A549 (cell line): ENCODE measurements at regions not wholly inside any gene's neighbourhood (a gene's known extent, or its start where the extent isn't known, plus 50 kb on each side); places are given as distances from the start of the nearest gene placed in this dataset.

Source experiments
- ATAC-seq, 2 experiments: fragments of 200-7000 bp in 1 of 2; fragments of >200 bp in 1 of 2; cut with Nextera tagmentation in 1 of 2; cut with Tn5 transposase in 1 of 2; 3 replicates each; pipeline versions ENCODE4 v1.8.0 to v1.9.1; 2018 to 2020; ENCODE audit warnings: mild to moderate bottlenecking in 1 of 2, moderate library complexity in 1 of 2
- CTCF ChIA-PET: fragments of 300-600 bp; sonication (Branson Sonifier 250); formaldehyde crosslinking; extraction: SDS; loops from one replicate; lab custom pipeline; 2021; ENCODE audit warnings: antibody characterized with exemption, inconsistent platforms; lab: Yijun Ruan, JAX
- POLR2A ChIA-PET: fragments of 350-600 bp; formaldehyde crosslinking; extraction: SDS; loops from one replicate; lab custom pipeline; 2021; ENCODE audit warnings: antibody characterized with exemption, inconsistent platforms; lab: Yijun Ruan, JAX
- DNase-seq, 2 experiments: peaks; one replicate each; pipeline versions ENCODE4 v3.0.0 to v3.0.0-alpha.2; 2011 to 2016; ENCODE audit warnings: low read depth in 1 of 2, low spot score in 1 of 2
- FAIRE-seq: peaks from 2 replicates; lab custom pipeline; 2011; peaks lifted over from hg19 to GRCh38; lab: Jason Lieb, UNC
- H3K27ac ChIP-seq, 2 experiments: fragments of >200 bp; sonication (Bioruptor Twin); formaldehyde crosslinking; 3 replicates each; pipeline ENCODE4 v1.5.1; 2016 to 2017
- H3K4me1 ChIP-seq: fragments of >200 bp; sonication (Bioruptor Twin); formaldehyde crosslinking; 3 replicates; pipeline ENCODE4 v1.6.1; 2016
- H3K4me2 ChIP-seq: fragments of >200 bp; sonication (Bioruptor Twin); formaldehyde crosslinking; 3 replicates; pipeline ENCODE4 v1.6.1; 2016
- H3K4me3 ChIP-seq: fragments of >200 bp; sonication (Bioruptor Twin); formaldehyde crosslinking; 3 replicates; pipeline ENCODE4 v1.5.1; 2016
- H3K9me3 ChIP-seq: fragments of >200 bp; sonication (Bioruptor Twin); formaldehyde crosslinking; 3 replicates; pipeline ENCODE4 v1.6.1; 2016
- BHLHE40 ChIP-seq: IDR thresholded peaks from 2 replicates; pipeline ENCODE4 v1.6.1; 2012; ENCODE audit warnings: low read depth, low read length, inconsistent platforms
- CBX8 ChIP-seq: fragments of 200-600 bp; sonication (generic); IDR thresholded peaks from 2 replicates; pipeline ENCODE4 v1.6.1; 2016
- CHD2 ChIP-seq: fragments of 150-350 bp; IDR thresholded peaks from 2 replicates; pipeline ENCODE4 v1.6.1; 2014; ENCODE audit warnings: low read length; ENCODE audit not compliant: partially characterized antibody
- CHD4 ChIP-seq: fragments of 200-600 bp; sonication (generic); IDR thresholded peaks from 2 replicates; pipeline ENCODE4 v1.6.1; 2016; ENCODE audit warnings: antibody characterized with exemption, mild to moderate bottlenecking, borderline replicate concordance
- EHF ChIP-seq: fragments of 250-450 bp; sonication (Bioruptor Pico); IDR thresholded peaks from 2 replicates; pipeline ENCODE4 v1.5.0; 2020; ENCODE audit warnings: mild to moderate bottlenecking
- EP300 ChIP-seq, 2 experiments: fragments of >200 bp; sonication (Bioruptor Twin); formaldehyde crosslinking; IDR thresholded peaks; 2 replicates in 1 of 2; 3 replicates in 1 of 2; pipeline ENCODE4 v1.6.1; 2016 to 2017
- ESRRA ChIP-seq: fragments of 150-350 bp; IDR thresholded peaks from 2 replicates; pipeline ENCODE4 v1.6.1; 2014; ENCODE audit warnings: mild to moderate bottlenecking, low read length, borderline replicate concordance
- FOSB ChIP-seq: fragments of 250-450 bp; sonication (Bioruptor Pico); IDR thresholded peaks from 2 replicates; pipeline ENCODE4 v1.5.0; 2020; ENCODE audit warnings: mild to moderate bottlenecking, moderate library complexity
- HOXA7 ChIP-seq: fragments of 250-450 bp; sonication (Bioruptor Pico); IDR thresholded peaks from 2 replicates; pipeline ENCODE4 v1.5.0; 2020; ENCODE audit warnings: mild to moderate bottlenecking, moderate library complexity
- JUNB ChIP-seq: fragments of >200 bp; sonication (Bioruptor Twin); formaldehyde crosslinking; IDR thresholded peaks from 2 replicates; pipeline ENCODE4 v1.6.1; 2016
- KDM5A ChIP-seq: fragments of 200-600 bp; sonication (generic); IDR thresholded peaks from 2 replicates; pipeline ENCODE4 v1.6.1; 2016; ENCODE audit warnings: antibody characterized with exemption, mild to moderate bottlenecking
- MAFK ChIP-seq: fragments of 450-650 bp; IDR thresholded peaks from 2 replicates; pipeline ENCODE4 v1.6.1; 2014; ENCODE audit not compliant: partially characterized antibody
- NPAS2 ChIP-seq: fragments of 250-450 bp; sonication (Bioruptor Pico); IDR thresholded peaks from 2 replicates; pipeline ENCODE4 v1.8.0; 2022; ENCODE audit warnings: mild to moderate bottlenecking, moderate library complexity, borderline replicate concordance
- NR3C1 ChIP-seq: fragments of >200 bp; sonication (Bioruptor Twin); formaldehyde crosslinking; IDR thresholded peaks from 3 replicates; pipeline ENCODE4 v1.6.1; 2017
- PHF8 ChIP-seq: fragments of 200-600 bp; sonication (generic); IDR thresholded peaks from 2 replicates; pipeline ENCODE4 v1.6.1; 2016; ENCODE audit warnings: low read depth, mild to moderate bottlenecking, antibody characterized with exemption, moderate library complexity, borderline replicate concordance
- POLR2A ChIP-seq: IDR thresholded peaks from 2 replicates; pipeline ENCODE4 v1.6.1; 2012; ENCODE audit warnings: mild to moderate bottlenecking, low read length
- RNF2 ChIP-seq: fragments of 200-600 bp; sonication (generic); IDR thresholded peaks from 2 replicates; pipeline ENCODE4 v1.6.1; 2016; ENCODE audit warnings: low read depth, mild to moderate bottlenecking, antibody characterized with exemption, moderate library complexity, borderline replicate concordance
- SMC3 ChIP-seq: fragments of >200 bp; sonication (Bioruptor Twin); formaldehyde crosslinking; IDR thresholded peaks from 3 replicates; pipeline ENCODE4 v1.6.1; 2018; ENCODE audit warnings: inconsistent platforms
- TFCP2L1 ChIP-seq: fragments of 250-450 bp; sonication (Bioruptor Pico); IDR thresholded peaks from 2 replicates; pipeline ENCODE4 v1.5.0; 2021; ENCODE audit warnings: mild to moderate bottlenecking
- TP53 ChIP-seq: fragments of 250-450 bp; sonication (Bioruptor Pico); IDR thresholded peaks from 2 replicates; pipeline ENCODE4 v1.5.0; 2021; ENCODE audit warnings: mild to moderate bottlenecking, moderate library complexity
- ZNF302 ChIP-seq: fragments of 250-450 bp; sonication (Bioruptor Pico); IDR thresholded peaks from 2 replicates; pipeline ENCODE4 v1.9.0; 2021; ENCODE audit warnings: inconsistent platforms, mild to moderate bottlenecking, moderate library complexity
- WGBS: methylation state at CpG from one replicate; pipeline ENCODE4 v1.1.6; 2017; ENCODE audit errors: missing lambda C conversion rate; 5-methylcytosine and 5-hydroxymethylcytosine counted together
- TF ChIP-seq, protein P1 (sequence below): IDR thresholded peaks from 2 replicates; pipeline ENCODE4 v1.6.1; 2012; ENCODE audit warnings: low read depth, borderline replicate concordance
- TF ChIP-seq, protein P2 (sequence below): fragments of >200 bp; sonication (Bioruptor Twin); formaldehyde crosslinking; IDR thresholded peaks from 2 replicates; pipeline ENCODE4 v1.6.1; 2016
- TF ChIP-seq, protein P3 (sequence below): IDR thresholded peaks from 2 replicates; pipeline ENCODE4 v1.6.1; 2012
- TF ChIP-seq, protein P4 (sequence below): fragments of >200 bp; sonication (Bioruptor Twin); formaldehyde crosslinking; IDR thresholded peaks from 3 replicates; pipeline ENCODE4 v1.6.1; 2016
- TF ChIP-seq, protein P5 (sequence below): IDR thresholded peaks from 2 replicates; pipeline ENCODE4 v1.6.1; 2012

DNA sequence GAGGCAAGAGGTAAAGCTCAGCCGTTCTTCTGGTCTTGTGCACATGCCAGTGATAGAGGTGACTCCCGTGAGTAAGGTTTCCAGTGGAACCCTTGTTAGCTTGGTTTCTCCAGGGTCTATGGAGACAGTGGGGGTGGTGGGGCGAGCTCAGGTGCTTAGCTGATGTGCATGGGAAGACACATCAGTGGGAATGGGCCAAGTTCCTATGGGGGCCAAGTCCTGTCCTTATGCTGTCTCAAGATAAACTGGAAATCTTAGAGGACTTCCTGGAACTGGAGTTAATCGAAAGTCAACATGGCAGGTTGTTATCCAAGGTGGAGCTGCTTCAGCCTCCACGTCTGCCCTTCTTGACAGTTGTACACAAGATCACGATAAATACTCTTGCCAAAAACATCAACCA is 130.1 kb upstream of the TMEM18 start:
- FAIRE-seq (no peak), ATAC-seq (no peak)
- CTCF ChIA-PET: interaction anchor here (0.6 kb wide), 1 partner anchor 78 kb away, joined by 3 read pairs; no protein-coding TSS in a partner anchor

DNA sequence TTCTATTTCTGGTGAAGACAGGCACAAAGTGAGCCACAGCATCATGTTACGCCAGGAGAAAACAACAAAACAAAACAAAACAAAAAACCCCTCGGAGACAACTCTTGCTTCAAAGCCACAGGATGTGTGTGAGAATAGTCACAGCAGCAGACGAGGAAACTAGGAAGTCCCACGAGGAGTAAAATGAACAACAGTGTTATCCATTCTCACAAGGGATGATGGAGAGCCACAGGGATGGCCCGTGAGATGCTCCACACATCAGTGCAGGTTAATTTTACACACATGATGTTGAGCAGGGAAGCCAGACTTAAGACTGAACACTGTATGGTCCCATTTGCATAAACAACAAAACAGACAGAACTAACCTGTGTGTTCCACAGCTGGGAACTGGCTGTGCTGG is 128.5 kb upstream of the TMEM18 start:
- DNase-seq: no peak
- FAIRE-seq: no peak
- Histone ChIP-seq H3K9me3 (no peaks in the 10 kb centered on the region), H3K27ac (no peak overlapping the region), H3K4me2 (no peak overlapping the region), H3K4me3 (no peak overlapping the region), H3K4me1 (no peaks in the 10 kb centered on the region)
- ChIA-PET POLR2A (no interaction called here), CTCF (interaction anchor here (0.9 kb wide), 1 partner anchor 16 kb away, joined by 3 read pairs; no protein-coding TSS in a partner anchor)
- TF ChIP-seq NPAS2 (CRISPR knock-in tag) (no peak), ESRRA (no peak), NR3C1 (no peak), HOXA7 (CRISPR knock-in tag) (no peak), JUNB (no peak), CHD4 (no peak), RNF2 (no peak), POLR2A (no peak), CHD2 (no peak), SMC3 (no peak), EP300 (IDR thresholded peaks at IDR 0.05) (no peak), MAFK (no peak), CBX8 (no peak), ZNF302 (CRISPR knock-in tag) (no peak), PHF8 (no peak)
- TF ChIP-seq, protein P1, sequence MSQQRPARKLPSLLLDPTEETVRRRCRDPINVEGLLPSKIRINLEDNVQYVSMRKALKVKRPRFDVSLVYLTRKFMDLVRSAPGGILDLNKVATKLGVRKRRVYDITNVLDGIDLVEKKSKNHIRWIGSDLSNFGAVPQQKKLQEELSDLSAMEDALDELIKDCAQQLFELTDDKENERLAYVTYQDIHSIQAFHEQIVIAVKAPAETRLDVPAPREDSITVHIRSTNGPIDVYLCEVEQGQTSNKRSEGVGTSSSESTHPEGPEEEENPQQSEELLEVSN: no peak
- TF ChIP-seq, protein P2, sequence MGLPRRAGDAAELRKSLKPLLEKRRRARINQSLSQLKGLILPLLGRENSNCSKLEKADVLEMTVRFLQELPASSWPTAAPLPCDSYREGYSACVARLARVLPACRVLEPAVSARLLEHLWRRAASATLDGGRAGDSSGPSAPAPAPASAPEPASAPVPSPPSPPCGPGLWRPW: no peak
- TF ChIP-seq, protein P3, sequence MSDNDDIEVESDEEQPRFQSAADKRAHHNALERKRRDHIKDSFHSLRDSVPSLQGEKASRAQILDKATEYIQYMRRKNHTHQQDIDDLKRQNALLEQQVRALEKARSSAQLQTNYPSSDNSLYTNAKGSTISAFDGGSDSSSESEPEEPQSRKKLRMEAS: no peak
- TF ChIP-seq, protein P4, sequence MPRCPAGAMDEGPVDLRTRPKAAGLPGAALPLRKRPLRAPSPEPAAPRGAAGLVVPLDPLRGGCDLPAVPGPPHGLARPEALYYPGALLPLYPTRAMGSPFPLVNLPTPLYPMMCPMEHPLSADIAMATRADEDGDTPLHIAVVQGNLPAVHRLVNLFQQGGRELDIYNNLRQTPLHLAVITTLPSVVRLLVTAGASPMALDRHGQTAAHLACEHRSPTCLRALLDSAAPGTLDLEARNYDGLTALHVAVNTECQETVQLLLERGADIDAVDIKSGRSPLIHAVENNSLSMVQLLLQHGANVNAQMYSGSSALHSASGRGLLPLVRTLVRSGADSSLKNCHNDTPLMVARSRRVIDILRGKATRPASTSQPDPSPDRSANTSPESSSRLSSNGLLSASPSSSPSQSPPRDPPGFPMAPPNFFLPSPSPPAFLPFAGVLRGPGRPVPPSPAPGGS: no peak
- TF ChIP-seq, protein P5, sequence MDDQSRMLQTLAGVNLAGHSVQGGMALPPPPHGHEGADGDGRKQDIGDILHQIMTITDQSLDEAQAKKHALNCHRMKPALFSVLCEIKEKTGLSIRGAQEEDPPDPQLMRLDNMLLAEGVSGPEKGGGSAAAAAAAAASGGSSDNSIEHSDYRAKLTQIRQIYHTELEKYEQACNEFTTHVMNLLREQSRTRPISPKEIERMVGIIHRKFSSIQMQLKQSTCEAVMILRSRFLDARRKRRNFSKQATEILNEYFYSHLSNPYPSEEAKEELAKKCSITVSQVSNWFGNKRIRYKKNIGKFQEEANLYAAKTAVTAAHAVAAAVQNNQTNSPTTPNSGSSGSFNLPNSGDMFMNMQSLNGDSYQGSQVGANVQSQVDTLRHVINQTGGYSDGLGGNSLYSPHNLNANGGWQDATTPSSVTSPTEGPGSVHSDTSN: no peak
- 23% methylated on average over 5 of the region's 5 CpGs for WGBS
- no peak for ATAC-seq

More for the DNA sequence above, 130.1 kb upstream of the TMEM18 start:
- Histone ChIP-seq H3K4me1 (no peaks in the 10 kb centered on the region), H3K4me2 (no peak overlapping the region), H3K9me3 (no peaks in the 10 kb centered on the region), H3K4me3 (no peak overlapping the region), H3K27ac (no peak overlapping the region)
- POLR2A ChIA-PET: interaction anchor here (0.7 kb wide), 1 partner anchor 131 kb away, joined by 4 read pairs; no protein-coding TSS in a partner anchor
- no peak for DNase-seq
- WGBS: 34% methylated on average over 6 of the region's 6 CpGs
- TF ChIP-seq TP53 (CRISPR knock-in tag): no peak
- no peak for TF ChIP-seq TFCP2L1 (CRISPR knock-in tag)
- no peak for TF ChIP-seq KDM5A
- no peak for TF ChIP-seq PHF8
- TF ChIP-seq FOSB: no peak
- no peak for TF ChIP-seq ESRRA
- TF ChIP-seq BHLHE40: no peak
- TF ChIP-seq EHF (CRISPR knock-in tag): no peak
